ENCODE measurements at regions not wholly inside any gene's neighbourhood (a gene's known extent, or its start where the extent isn't known, plus 50 kb on each side); places are given as distances from the start of the nearest gene placed in this dataset.

- no peak for DNase-seq (ENCODE audit: low spot score)
- no peak for TF ChIP-seq CTCF (IDR thresholded peaks at IDR 0.05; ENCODE audit: extremely low read depth, insufficient read depth, missing control alignments)
- in situ Hi-C loops (cut with MboI; ENCODE audit: low pct_unique_long_range_greater_than_20kb, low sequenced_read_pairs, unreplicated experiment) = no loop called here
Measured at GRCh38 chr1:67537667-67538018, 107.4 kb upstream of the SERBP1 start.

GRCh38 chr1:67540025-67540732, 110.0 kb upstream of the SERBP1 start:
- no peak for TF ChIP-seq CTCF (IDR thresholded peaks at IDR 0.05; ENCODE audit: extremely low read depth, insufficient read depth, missing control alignments)
- in situ Hi-C loops (cut with MboI; ENCODE audit: low pct_unique_long_range_greater_than_20kb, low sequenced_read_pairs, unreplicated experiment) = no loop called here
- DNase-seq (ENCODE audit: low spot score) = no peak

- in situ Hi-C loops (cut with MboI; ENCODE audit: low pct_unique_long_range_greater_than_20kb, low sequenced_read_pairs, unreplicated experiment) = no loop called here
- no peak for DNase-seq (ENCODE audit: low spot score)
- no peak for TF ChIP-seq CTCF (IDR thresholded peaks at IDR 0.05; ENCODE audit: extremely low read depth, insufficient read depth, missing control alignments)
Measured at GRCh38 chr1:67540733-67541125, 110.5 kb upstream of the SERBP1 start.

GRCh38 chr1:67542747-67543146, 112.5 kb upstream of the SERBP1 start:
- in situ Hi-C loops (cut with MboI; ENCODE audit: low pct_unique_long_range_greater_than_20kb, low sequenced_read_pairs, unreplicated experiment) = no loop called here
- no peak for TF ChIP-seq CTCF (IDR thresholded peaks at IDR 0.05; ENCODE audit: extremely low read depth, insufficient read depth, missing control alignments)
- no peak for DNase-seq (ENCODE audit: low spot score)

GRCh38 chr1:67544921-67545320, 114.7 kb upstream of the SERBP1 start:
- in situ Hi-C loops (cut with MboI; ENCODE audit: low pct_unique_long_range_greater_than_20kb, low sequenced_read_pairs, unreplicated experiment) = no loop called here
- DNase-seq (ENCODE audit: low spot score) = no peak
- TF ChIP-seq CTCF (IDR thresholded peaks at IDR 0.05; ENCODE audit: extremely low read depth, insufficient read depth, missing control alignments) = no peak

GRCh38 chr1:67545364-67545763, 115.2 kb upstream of the SERBP1 start:
- in situ Hi-C loops (cut with MboI; ENCODE audit: low pct_unique_long_range_greater_than_20kb, low sequenced_read_pairs, unreplicated experiment) = no loop called here
- DNase-seq (ENCODE audit: low spot score) = no peak
- TF ChIP-seq CTCF (IDR thresholded peaks at IDR 0.05; ENCODE audit: extremely low read depth, insufficient read depth, missing control alignments) = no peak
